ENCODE measurements at regions not wholly inside any gene's neighbourhood (a gene's known extent, or its start where the extent isn't known, plus 50 kb on each side); places are given as distances from the start of the nearest gene placed in this dataset.
"Not testable (repeated sequence)": the region's sequence is repeated elsewhere in the genome, so short reads cannot be mapped to it uniquely, and the experiment has no call there.

GRCh38 chr15:30195355-30196008, 60.6 kb downstream of the GOLGA8T start:
- peak; percentile 62 for DNase-seq (ENCODE audit: low spot score)

- peak; percentile 58 for DNase-seq (ENCODE audit: low spot score)
Measured at GRCh38 chr15:30196009-30196375, 61.1 kb downstream of the GOLGA8T start.

- not testable (repeated sequence) for DNase-seq (ENCODE audit: low spot score)
Measured at GRCh38 chr15:30196769-30197168, 61.9 kb downstream of the GOLGA8T start.

GRCh38 chr15:30201517-30201916, 66.7 kb downstream of the GOLGA8T start:
- not testable (repeated sequence) for DNase-seq (ENCODE audit: low spot score)

- DNase-seq (ENCODE audit: low spot score), result not testable (repeated sequence)
Measured at GRCh38 chr15:30213733-30214132, 78.9 kb downstream of the GOLGA8T start.

GRCh38 chr15:30221803-30222202, 87.0 kb downstream of the GOLGA8T start:
- DNase-seq (ENCODE audit: low spot score), result not testable (repeated sequence)

- DNase-seq (ENCODE audit: low spot score), result not testable (repeated sequence)
Measured at GRCh38 chr15:30222798-30223591, 88.1 kb downstream of the GOLGA8T start.

GRCh38 chr15:30225233-30225891, 90.5 kb downstream of the GOLGA8T start:
- DNase-seq (ENCODE audit: low spot score), result peak; percentile 37

GRCh38 chr15:30261432-30262141, 126.7 kb downstream of the GOLGA8T start:
- DNase-seq (ENCODE audit: low spot score), result not testable (repeated sequence)

GRCh38 chr15:30262142-30262460, 127.2 kb downstream of the GOLGA8T start:
- not testable (repeated sequence) for DNase-seq (ENCODE audit: low spot score)

- DNase-seq (ENCODE audit: low spot score), result not testable (repeated sequence)
Measured at GRCh38 chr15:30264000-30264399, 129.1 kb downstream of the GOLGA8T start.

- not testable (repeated sequence) for DNase-seq (ENCODE audit: low spot score)
Measured at GRCh38 chr15:30295150-30295844, 98.0 kb downstream of the CHRFAM7A start.

GRCh38 chr15:30303968-30304367, 89.4 kb downstream of the CHRFAM7A start:
- not testable (repeated sequence) for DNase-seq (ENCODE audit: low spot score)
